NCI-H2029 (cell line): ENCODE measurements at regions not wholly inside any gene's neighbourhood (a gene's known extent, or its start where the extent isn't known, plus 50 kb on each side); places are given as distances from the start of the nearest gene placed in this dataset.
A peak's percentile ranks its signal among the peaks of the same experiment; 100 is the strongest.
"Not testable (repeated sequence)": the region's sequence is repeated elsewhere in the genome, so short reads cannot be mapped to it uniquely, and the experiment has no call there.

ENCODE experiments used
- DNase-seq: peaks from one replicate; lab custom pipeline; 2025; lab: John Stamatoyannopoulos, UW

GRCh38 chr12:124218650-124219049 is 76.2 kb upstream of the RFLNA start:
- not testable (repeated sequence) for DNase-seq

DNA sequence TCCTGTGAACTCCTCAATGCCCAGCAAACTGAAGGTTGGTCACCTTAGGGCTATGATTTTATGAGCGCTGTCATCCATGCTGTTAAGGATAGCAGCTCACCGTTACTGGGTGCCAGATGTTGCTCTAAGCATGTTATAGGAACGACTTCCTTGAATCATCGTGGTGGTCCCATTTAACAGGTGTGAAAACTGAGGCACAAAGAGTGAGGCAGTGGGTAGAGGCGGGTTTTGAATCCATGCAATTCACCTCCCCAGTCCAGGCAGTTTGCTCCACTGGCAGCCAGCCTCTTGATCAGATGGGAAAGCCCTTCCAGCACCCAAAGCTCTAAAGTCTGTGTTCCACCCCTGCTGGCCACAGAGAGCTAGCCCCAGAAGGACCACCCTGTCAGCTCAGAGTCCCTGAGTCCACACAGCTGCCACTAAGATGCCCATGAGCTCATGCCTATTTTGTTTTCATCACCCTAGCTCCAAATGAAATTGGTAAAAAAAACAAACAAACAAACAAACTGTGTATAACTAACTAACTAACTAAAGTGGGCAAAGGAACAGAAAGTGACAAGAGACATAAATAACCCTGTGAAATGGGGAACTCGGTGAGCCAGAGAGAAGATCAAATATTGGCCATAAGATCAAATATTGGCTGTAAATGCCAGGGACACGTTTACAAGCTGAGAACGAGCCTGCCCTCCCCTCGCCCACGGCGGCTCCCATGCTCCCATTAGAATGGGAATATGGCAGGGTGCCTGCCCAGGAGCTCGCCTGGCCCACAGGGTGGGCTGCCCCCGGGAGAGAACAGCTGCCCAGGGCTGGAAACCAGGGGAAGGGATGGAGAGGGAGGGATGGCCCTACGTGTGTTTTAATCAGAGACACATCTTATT is 72.3 kb upstream of the RFLNA start:
- no peak for DNase-seq

DNA sequence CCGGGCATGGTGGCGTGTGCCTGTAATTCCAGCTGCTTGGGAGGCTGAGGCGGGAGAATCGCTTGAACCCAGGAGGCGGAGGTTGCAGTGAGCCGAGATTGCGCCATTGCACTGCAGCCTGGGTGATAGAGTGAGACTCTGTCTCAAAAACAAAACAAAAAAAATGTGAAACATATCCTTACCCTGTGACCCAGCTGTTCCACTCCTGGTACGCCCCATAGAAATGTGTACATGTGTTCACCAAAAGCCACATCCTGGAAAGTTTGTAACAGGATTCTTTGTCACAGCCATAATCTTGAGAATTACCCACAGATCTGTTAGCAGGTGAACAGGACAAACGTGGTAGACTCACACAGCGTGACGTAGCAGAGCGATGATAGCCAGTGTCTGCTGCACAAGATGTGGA is 71.2 kb upstream of the RFLNA start:
- DNase-seq = not testable (repeated sequence)

DNA sequence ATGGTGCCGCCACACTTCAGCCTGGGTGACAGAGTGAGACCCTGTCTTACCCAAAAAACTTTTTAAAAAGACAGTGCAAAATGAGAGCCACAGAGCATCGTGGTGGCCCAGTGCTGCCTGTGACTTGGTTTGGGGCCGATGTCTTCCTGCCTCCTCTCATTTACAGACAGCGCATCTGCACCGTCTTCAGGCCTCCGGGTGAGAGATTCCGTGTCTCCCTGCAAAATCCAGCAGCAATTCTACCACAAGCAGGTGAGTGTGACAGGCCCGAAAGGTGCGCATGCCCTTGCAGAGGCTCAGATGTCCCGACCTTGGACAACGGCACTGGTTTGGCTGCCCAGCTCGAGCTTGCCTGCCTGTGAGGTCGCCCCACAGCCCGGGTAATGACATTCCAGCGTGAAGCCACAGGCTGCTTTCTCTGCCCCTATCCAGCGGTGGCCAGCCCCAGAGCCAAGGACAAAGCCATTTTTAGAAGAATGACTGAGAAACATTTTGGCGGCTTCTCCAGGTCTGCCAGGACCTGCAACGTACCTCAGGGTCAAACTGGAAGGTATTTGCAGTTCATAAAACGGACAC is 70.3 kb upstream of the RFLNA start:
- DNase-seq = no peak

- DNase-seq = no peak
Observed at GRCh38 chr12:124225730-124226129, 69.2 kb upstream of the RFLNA start.

- DNase-seq = no peak
Observed at GRCh38 chr12:124227951-124228711, 66.8 kb upstream of the RFLNA start.

DNA sequence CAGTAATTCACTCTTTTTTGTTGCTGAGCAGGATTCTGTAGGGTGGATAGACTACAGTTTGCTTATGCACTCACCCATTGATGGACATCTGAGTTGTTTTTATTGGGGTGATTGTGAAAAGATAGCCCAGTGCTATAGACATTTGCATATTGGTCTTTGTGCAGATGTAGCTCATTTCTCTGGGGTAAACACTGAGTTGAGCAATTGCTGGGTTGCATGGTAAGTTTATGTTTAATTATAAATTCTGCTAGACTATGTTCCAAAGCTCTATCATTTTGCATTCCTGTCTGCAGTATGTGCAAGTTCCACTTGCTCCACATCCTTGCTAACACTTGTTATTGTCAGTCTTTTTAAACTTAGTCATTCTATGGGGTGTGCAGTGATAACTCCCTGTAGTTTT is 65.4 kb upstream of the RFLNA start:
- no peak for DNase-seq

GRCh38 chr12:124230117-124230757 is 64.7 kb upstream of the RFLNA start:
- no peak for DNase-seq

- DNase-seq = no peak
Observed at GRCh38 chr12:124230789-124231188, 64.1 kb upstream of the RFLNA start.

DNA sequence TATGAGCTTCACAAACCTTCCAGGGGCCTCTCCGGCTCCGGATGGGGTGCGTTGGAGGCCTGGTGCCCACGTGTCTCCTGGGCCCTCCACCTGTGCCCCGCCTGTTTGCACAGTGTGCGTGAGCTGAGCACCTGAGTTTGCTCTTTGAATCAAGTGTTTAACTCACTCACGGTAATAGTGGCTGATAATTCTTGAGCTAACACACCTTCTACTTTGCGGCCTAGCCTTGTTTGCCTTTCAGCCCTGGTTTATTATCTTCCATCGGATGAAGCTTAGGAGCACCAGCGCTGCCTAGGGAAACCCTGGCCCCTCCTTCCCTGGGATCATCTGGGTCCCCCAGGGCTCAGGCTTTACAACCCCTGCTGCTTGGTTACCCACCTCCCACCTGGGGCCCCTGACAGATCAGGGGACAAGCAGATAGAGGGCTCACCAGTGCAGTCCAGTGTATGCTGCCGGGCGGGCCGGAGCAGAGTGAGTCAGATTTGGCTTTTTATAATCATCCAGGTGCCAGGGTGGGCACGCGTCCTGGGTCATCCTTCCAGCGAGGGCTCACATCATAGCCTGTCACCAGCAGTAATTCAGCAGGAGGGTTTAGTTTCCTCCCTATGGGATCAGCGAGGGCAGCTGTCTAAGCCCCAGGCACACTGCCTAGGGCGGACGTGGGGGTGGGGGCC is 62.8 kb upstream of the RFLNA start:
- peak; percentile 49 for DNase-seq

DNA sequence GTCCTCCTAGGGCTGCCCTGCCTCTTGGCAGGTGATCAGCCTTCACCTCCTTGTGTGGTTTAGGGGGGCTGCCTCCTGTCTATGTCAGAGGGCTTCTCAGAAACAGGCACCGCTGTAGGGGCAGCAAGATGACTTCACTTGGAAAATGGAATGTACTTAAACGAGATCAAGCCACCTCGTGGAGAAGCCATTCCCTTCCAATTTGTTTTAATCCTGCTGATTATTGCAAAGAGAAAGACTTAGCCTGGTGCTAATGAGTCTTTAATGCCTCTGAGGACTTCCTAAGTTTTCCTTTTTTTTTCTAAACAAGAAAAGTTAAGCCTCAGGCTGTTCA is 62.3 kb upstream of the RFLNA start:
- DNase-seq = no peak

GRCh38 chr12:124233041-124233796 is 61.7 kb upstream of the RFLNA start:
- DNase-seq = no peak

GRCh38 chr12:124233846-124234640 is 60.9 kb upstream of the RFLNA start:
- no peak for DNase-seq

DNA sequence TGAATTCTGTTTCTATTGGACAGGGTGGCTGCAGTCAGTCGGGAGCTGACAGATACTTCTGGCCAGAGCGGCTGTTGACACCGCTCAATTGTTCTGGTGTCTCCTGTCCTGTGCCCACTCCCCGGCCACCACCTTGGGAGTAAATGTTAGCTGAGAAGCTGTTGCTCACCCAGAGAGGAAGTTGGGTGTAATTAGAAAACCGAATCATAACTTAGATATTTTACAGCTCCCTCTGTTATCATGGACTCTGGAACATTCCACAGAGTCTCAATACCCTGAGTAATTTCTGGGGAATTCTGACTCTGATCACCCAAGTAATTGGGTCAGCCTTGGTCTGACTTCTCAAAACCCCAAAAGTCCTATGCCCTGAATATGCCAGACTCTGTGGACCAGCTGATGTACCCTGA is 58.3 kb upstream of the RFLNA start:
- DNase-seq = no peak

- no peak for DNase-seq
Observed at GRCh38 chr12:124238886-124239285, 56.0 kb upstream of the RFLNA start.

- DNase-seq = peak; percentile 16
Observed at GRCh38 chr12:124240493-124240892, 54.4 kb upstream of the RFLNA start.

GRCh38 chr12:124241776-124242528 is 52.9 kb upstream of the RFLNA start:
- no peak for DNase-seq

DNA sequence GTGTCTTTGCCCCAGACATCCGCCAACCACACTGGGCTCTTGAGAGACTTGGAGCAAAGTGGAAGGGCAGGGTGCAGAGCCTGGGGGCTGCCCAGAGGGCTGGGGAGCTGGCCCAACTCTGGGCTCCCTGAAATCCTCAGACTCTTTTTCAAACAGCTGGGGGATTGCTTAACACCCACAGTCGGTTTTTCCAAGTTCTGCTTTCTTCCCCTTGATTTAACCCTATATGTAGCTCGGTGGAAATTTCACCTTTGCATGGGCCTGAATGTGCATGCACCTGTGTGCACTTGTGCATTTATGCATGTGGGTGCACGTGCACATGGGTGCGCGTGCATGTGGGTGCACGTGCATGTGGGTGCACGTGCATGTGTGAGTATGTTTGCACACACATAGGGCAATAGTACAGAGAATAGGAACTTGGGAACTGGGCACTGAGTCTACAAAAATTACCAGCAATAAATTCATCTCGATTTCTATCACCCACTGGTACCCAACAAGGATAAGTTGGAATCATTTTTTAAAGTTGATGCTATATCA is 52.3 kb upstream of the RFLNA start:
- no peak for DNase-seq

GRCh38 chr12:124243936-124244335 is 51.0 kb upstream of the RFLNA start:
- no peak for DNase-seq
